OCI-LY1 (cell line): ENCODE measurements at regions not wholly inside any gene's neighbourhood (a gene's known extent, or its start where the extent isn't known, plus 50 kb on each side); places are given as distances from the start of the nearest gene placed in this dataset.

Experiments used
- H2AFZ ChIP-seq: fragments of 200-600 bp; sonication (generic), shearing (Covaris generic); 2 replicates; pipeline ENCODE4 v1.6.0; 2014; ENCODE audit warnings: antibody characterized with exemption, mild to moderate bottlenecking, low read length
- H3F3A ChIP-seq: fragments of 200-600 bp; sonication (generic), shearing (Covaris generic); 2 replicates; pipeline ENCODE4 v1.6.0; 2014; ENCODE audit warnings: mild to moderate bottlenecking, antibody characterized with exemption, low read length, moderate library complexity; ENCODE audit not compliant: insufficient read depth
- H3K27ac ChIP-seq: fragments of 200-600 bp; sonication (generic); 2 replicates; pipeline ENCODE4 v1.5.1; 2014; ENCODE audit warnings: low read length, mixed run types, mild to moderate bottlenecking, low read depth; ENCODE audit not compliant: poor library complexity, severe bottlenecking
- H3K27me3 ChIP-seq: fragments of 200-600 bp; sonication (generic); 2 replicates; pipeline ENCODE4 v1.6.0; 2014; ENCODE audit warnings: antibody characterized with exemption, mild to moderate bottlenecking, low read length, moderate library complexity; ENCODE audit not compliant: insufficient read depth
- H3K36me3 ChIP-seq: fragments of 200-600 bp; sonication (generic); 2 replicates; pipeline ENCODE4 v1.6.1; 2014; ENCODE audit warnings: mild to moderate bottlenecking, antibody characterized with exemption, low read length, moderate library complexity, mixed read lengths; ENCODE audit not compliant: insufficient read depth
- H3K4me1 ChIP-seq: fragments of 200-600 bp; sonication (generic); 2 replicates; pipeline ENCODE4 v1.5.1; 2014; ENCODE audit warnings: mild to moderate bottlenecking, low read length, moderate library complexity; ENCODE audit not compliant: insufficient read depth, severe bottlenecking
- H3K4me2 ChIP-seq: fragments of 200-600 bp; sonication (generic), shearing (Covaris generic); 2 replicates; pipeline ENCODE4 v1.6.1; 2014; ENCODE audit warnings: low read length
- H3K4me3 ChIP-seq: fragments of 200-600 bp; sonication (generic); 2 replicates; pipeline ENCODE4 v1.5.1; 2014; ENCODE audit warnings: low read length, low read depth, mild to moderate bottlenecking, mixed read lengths; ENCODE audit not compliant: poor library complexity, severe bottlenecking
- H3K79me2 ChIP-seq: fragments of 200-600 bp; shearing (Covaris generic); 2 replicates; pipeline ENCODE4 v1.6.1; 2016; ENCODE audit warnings: mixed run types, low read length, mixed read lengths; ENCODE audit not compliant: insufficient read depth
- H3K9ac ChIP-seq: fragments of 200-600 bp; sonication (generic), shearing (Covaris generic); 2 replicates; pipeline ENCODE4 v1.6.1; 2014; ENCODE audit warnings: mild to moderate bottlenecking, low read length, mixed read lengths
- H3K9me2 ChIP-seq: fragments of 200-600 bp; sonication (generic), shearing (Covaris generic); 2 replicates; pipeline ENCODE4 v1.6.1; 2014; ENCODE audit warnings: low read depth, mild to moderate bottlenecking, low read length, mixed read lengths
- H3K9me3 ChIP-seq: fragments of 200-600 bp; shearing (Covaris generic); 2 replicates; pipeline ENCODE4 v1.6.1; 2014; ENCODE audit warnings: low read length, mixed read lengths
- H4K20me1 ChIP-seq: fragments of 200-600 bp; sonication (generic), shearing (Covaris generic); 2 replicates; pipeline ENCODE4 v1.6.0; 2016; ENCODE audit warnings: mild to moderate bottlenecking, low read length; ENCODE audit not compliant: insufficient read depth
- EZH2 ChIP-seq: fragments of 200-600 bp; sonication (generic), shearing (Covaris generic); IDR thresholded peaks from 2 replicates; pipeline ENCODE4 v1.8.0; 2017; ENCODE audit warnings: borderline replicate concordance, mixed run types, mild to moderate bottlenecking, antibody characterized with exemption, low read length, moderate library complexity, mixed read lengths
- TF ChIP-seq, protein P1 (sequence below): fragments of 200-600 bp; sonication (generic), shearing (Covaris generic); IDR thresholded peaks from 2 replicates; pipeline ENCODE4 v1.5.1; 2017; ENCODE audit warnings: mild to moderate bottlenecking, antibody characterized with exemption, low read length, moderate library complexity, mixed read lengths

GRCh38 chr1:209503196-209503595, 80.3 kb upstream of the CAMK1G start:
- no peaks in the 10 kb centered on the region for H3K36me3 ChIP-seq
- H4K20me1 ChIP-seq: no peaks in the 10 kb centered on the region
- H3K9ac ChIP-seq: no peak overlapping the region
- no peak overlapping the region for H3K27ac ChIP-seq
- no peaks in the 10 kb centered on the region for H3K79me2 ChIP-seq
- no peak overlapping the region for H3K4me3 ChIP-seq
- no peaks in the 10 kb centered on the region for H3F3A ChIP-seq
- TF ChIP-seq, protein P1, sequence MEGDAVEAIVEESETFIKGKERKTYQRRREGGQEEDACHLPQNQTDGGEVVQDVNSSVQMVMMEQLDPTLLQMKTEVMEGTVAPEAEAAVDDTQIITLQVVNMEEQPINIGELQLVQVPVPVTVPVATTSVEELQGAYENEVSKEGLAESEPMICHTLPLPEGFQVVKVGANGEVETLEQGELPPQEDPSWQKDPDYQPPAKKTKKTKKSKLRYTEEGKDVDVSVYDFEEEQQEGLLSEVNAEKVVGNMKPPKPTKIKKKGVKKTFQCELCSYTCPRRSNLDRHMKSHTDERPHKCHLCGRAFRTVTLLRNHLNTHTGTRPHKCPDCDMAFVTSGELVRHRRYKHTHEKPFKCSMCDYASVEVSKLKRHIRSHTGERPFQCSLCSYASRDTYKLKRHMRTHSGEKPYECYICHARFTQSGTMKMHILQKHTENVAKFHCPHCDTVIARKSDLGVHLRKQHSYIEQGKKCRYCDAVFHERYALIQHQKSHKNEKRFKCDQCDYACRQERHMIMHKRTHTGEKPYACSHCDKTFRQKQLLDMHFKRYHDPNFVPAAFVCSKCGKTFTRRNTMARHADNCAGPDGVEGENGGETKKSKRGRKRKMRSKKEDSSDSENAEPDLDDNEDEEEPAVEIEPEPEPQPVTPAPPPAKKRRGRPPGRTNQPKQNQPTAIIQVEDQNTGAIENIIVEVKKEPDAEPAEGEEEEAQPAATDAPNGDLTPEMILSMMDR: no peak
- TF ChIP-seq EZH2: no peak
- H3K4me1 ChIP-seq: no peaks in the 10 kb centered on the region
- no peaks in the 10 kb centered on the region for H3K27me3 ChIP-seq
- no peak overlapping the region for H3K4me2 ChIP-seq
- H2AFZ ChIP-seq: no peak overlapping the region
- no peaks in the 10 kb centered on the region for H3K9me2 ChIP-seq
- H3K9me3 ChIP-seq: peaks cover 3% of the 10 kb centered on the region; the same call in 1 of the 2 replicates

DNA sequence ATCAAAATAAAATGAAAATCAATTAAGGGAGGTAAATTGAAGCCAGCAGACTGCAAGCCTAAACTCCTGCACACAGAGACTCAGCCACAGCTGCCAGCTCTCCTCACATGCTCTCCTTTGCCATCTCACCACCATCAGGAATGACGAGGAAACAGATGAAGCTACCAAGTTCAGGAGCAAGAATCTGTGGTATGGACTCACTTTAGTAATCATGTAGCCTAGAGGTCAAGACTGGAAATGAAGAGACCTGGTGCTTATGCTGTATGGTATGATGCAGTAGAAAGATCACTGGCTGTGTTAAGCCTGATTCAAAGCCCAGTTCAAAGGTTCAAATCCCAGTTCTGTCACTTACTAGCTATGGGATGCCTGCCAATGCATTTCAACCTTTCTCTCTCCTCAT, 78.9 kb upstream of the CAMK1G start:
- H3K4me2 ChIP-seq: no peak overlapping the region
- no peak for TF ChIP-seq EZH2
- TF ChIP-seq, protein P1: no peak
- no peak overlapping the region for H3K9ac ChIP-seq
- no peaks in the 10 kb centered on the region for H3K4me1 ChIP-seq
- no peaks in the 10 kb centered on the region for H3K36me3 ChIP-seq
- no peaks in the 10 kb centered on the region for H3K9me2 ChIP-seq
- peaks cover 3% of the 10 kb centered on the region; the same call in 1 of the 2 replicates for H3K9me3 ChIP-seq
- H3K4me3 ChIP-seq: no peak overlapping the region
- H2AFZ ChIP-seq: no peak overlapping the region
- H3K79me2 ChIP-seq: no peaks in the 10 kb centered on the region
- H3K27ac ChIP-seq: no peak overlapping the region
- no peaks in the 10 kb centered on the region for H4K20me1 ChIP-seq
- no peaks in the 10 kb centered on the region for H3F3A ChIP-seq
- no peaks in the 10 kb centered on the region for H3K27me3 ChIP-seq

GRCh38 chr1:209505044-209505443, 78.5 kb upstream of the CAMK1G start:
- H3K36me3 ChIP-seq: no peaks in the 10 kb centered on the region
- TF ChIP-seq, protein P1: no peak
- no peak for TF ChIP-seq EZH2
- no peak overlapping the region for H3K27ac ChIP-seq
- no peaks in the 10 kb centered on the region for H3F3A ChIP-seq
- H3K4me1 ChIP-seq: no peaks in the 10 kb centered on the region
- peaks cover 3% of the 10 kb centered on the region; the same call in 1 of the 2 replicates for H3K9me3 ChIP-seq
- no peak overlapping the region for H3K4me3 ChIP-seq
- no peaks in the 10 kb centered on the region for H3K9me2 ChIP-seq
- H3K9ac ChIP-seq: no peak overlapping the region
- H4K20me1 ChIP-seq: no peaks in the 10 kb centered on the region
- H2AFZ ChIP-seq: no peak overlapping the region
- no peaks in the 10 kb centered on the region for H3K27me3 ChIP-seq
- H3K79me2 ChIP-seq: no peaks in the 10 kb centered on the region
- H3K4me2 ChIP-seq: no peak overlapping the region
